Inferior parietal cortex (tissue), 1 donor: ENCODE measurements at regions not wholly inside any gene's neighbourhood (a gene's known extent, or its start where the extent isn't known, plus 50 kb on each side); places are given as distances from the start of the nearest gene placed in this dataset.
"Not testable (repeated sequence)": the region's sequence is repeated elsewhere in the genome, so short reads cannot be mapped to it uniquely, and the experiment has no call there.

Experiments used
- DNase-seq: peaks from one replicate; pipeline ENCODE4 v3.0.0-alpha.2; 2016; ENCODE audit errors: extremely low spot score

GRCh38 chr6:80433010-80433672 lies 326.7 kb downstream of the BCKDHB start:
- no peak for DNase-seq

GRCh38 chr6:80425089-80425823 lies 318.8 kb downstream of the BCKDHB start:
- no peak for DNase-seq

GRCh38 chr6:80411486-80411885 lies 305.0 kb downstream of the BCKDHB start:
- no peak for DNase-seq

- DNase-seq, result not testable (repeated sequence)
These were observed 301.5 kb downstream of the BCKDHB start for GRCh38 chr6:80407976-80408375.

- DNase-seq, result no peak
These were observed 298.4 kb downstream of the BCKDHB start for GRCh38 chr6:80404889-80405288.

GRCh38 chr6:80403365-80403764 lies 296.9 kb downstream of the BCKDHB start:
- DNase-seq, result no peak

- DNase-seq, result no peak
These were observed 295.8 kb downstream of the BCKDHB start for GRCh38 chr6:80402266-80402665.
